ENCODE measurements at regions not wholly inside any gene's neighbourhood (a gene's known extent, or its start where the extent isn't known, plus 50 kb on each side); places are given as distances from the start of the nearest gene placed in this dataset.
A peak's percentile ranks its signal among the peaks of the same experiment; 100 is the strongest.

DNA sequence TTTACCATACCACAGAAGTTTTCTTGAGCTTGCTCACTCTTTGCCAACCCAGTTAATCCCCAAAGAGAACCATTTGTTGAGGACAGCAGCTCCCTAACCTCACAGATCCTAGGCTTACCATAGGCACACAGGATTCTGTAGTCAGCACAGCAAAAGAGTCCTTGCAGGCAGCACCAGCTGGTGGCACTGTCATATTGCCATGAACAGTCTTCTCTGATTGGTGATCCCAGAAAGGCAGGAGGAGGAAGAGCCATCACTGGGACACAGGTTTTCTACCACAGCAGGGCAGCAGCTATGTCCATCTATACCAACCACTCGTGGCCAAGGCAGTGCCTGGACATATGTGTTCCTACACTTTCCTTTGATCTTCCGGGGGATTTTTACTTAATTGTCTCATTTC, 297.1 kb upstream of the CD180 start:
- Histone ChIP-seq H3K36me3 (ENCODE audit: control insufficient read depth in 2 of 2, extremely low read depth in 1 of 2, insufficient read depth in 2 of 2, low read length in 2 of 2) (no peaks in the 10 kb centered on the region), H3K4me1 (ENCODE audit: control insufficient read depth, extremely low read depth, insufficient read depth, low read length) (no peaks in the 10 kb centered on the region), H3K27me3 (ENCODE audit: control insufficient read depth, extremely low read depth, insufficient read depth, low read length) (no peaks in the 10 kb centered on the region), H3K9ac (ENCODE audit: control insufficient read depth, extremely low read depth, insufficient read depth, low read length) (no peak overlapping the region), H3K9me3 (ENCODE audit: control insufficient read depth, low read depth, low read length) (no peaks in the 10 kb centered on the region), H3K4me3 (ENCODE audit: control insufficient read depth in 2 of 3, extremely low read depth in 1 of 3, insufficient read depth in 2 of 3, low read depth in 1 of 3, low read length in 3 of 3) (no peak overlapping the region), H3K27ac (ENCODE audit: control insufficient read depth, insufficient read depth, low read length) (no peak overlapping the region), H4K20me1 (ENCODE audit: control insufficient read depth, extremely low read depth, insufficient read depth, low read length) (no peaks in the 10 kb centered on the region), H3K9me1 (ENCODE audit: control insufficient read depth, extremely low read depth, insufficient read depth, low read length) (no peaks in the 10 kb centered on the region), H3K4me2 (ENCODE audit: control insufficient read depth, extremely low read depth, insufficient read depth, low read depth, low read length) (no peak overlapping the region), H3K79me2 (ENCODE audit: control insufficient read depth, insufficient read depth, low read length) (no peaks in the 10 kb centered on the region), H2AFZ (ENCODE audit: control insufficient read depth, low read length) (no peak overlapping the region)
- DNase-seq (ENCODE audit: low read depth, low spot score) (no peak), FAIRE-seq (peak; percentile 62)
- no peak for TF ChIP-seq EZH2 (IDR thresholded peaks at IDR 0.05; ENCODE audit: low read length)
- TF ChIP-seq, protein P1, sequence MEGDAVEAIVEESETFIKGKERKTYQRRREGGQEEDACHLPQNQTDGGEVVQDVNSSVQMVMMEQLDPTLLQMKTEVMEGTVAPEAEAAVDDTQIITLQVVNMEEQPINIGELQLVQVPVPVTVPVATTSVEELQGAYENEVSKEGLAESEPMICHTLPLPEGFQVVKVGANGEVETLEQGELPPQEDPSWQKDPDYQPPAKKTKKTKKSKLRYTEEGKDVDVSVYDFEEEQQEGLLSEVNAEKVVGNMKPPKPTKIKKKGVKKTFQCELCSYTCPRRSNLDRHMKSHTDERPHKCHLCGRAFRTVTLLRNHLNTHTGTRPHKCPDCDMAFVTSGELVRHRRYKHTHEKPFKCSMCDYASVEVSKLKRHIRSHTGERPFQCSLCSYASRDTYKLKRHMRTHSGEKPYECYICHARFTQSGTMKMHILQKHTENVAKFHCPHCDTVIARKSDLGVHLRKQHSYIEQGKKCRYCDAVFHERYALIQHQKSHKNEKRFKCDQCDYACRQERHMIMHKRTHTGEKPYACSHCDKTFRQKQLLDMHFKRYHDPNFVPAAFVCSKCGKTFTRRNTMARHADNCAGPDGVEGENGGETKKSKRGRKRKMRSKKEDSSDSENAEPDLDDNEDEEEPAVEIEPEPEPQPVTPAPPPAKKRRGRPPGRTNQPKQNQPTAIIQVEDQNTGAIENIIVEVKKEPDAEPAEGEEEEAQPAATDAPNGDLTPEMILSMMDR (optimal IDR thresholded peaks at IDR 0.05 in 1 of 3, IDR thresholded peaks at IDR 0.05 in 1 of 3, conservative IDR thresholded peaks at IDR 0.05 in 1 of 3; ENCODE audit: extremely low read depth in 1 of 3, insufficient read depth in 2 of 3, low read length in 3 of 3): peak in 2 of 3 experiments; percentile 36 to 64
- dilution Hi-C loops (cut with MboI; ENCODE audit: extremely low pct_ligation_motif_present, low sequenced_read_pairs): no loop called here

DNA sequence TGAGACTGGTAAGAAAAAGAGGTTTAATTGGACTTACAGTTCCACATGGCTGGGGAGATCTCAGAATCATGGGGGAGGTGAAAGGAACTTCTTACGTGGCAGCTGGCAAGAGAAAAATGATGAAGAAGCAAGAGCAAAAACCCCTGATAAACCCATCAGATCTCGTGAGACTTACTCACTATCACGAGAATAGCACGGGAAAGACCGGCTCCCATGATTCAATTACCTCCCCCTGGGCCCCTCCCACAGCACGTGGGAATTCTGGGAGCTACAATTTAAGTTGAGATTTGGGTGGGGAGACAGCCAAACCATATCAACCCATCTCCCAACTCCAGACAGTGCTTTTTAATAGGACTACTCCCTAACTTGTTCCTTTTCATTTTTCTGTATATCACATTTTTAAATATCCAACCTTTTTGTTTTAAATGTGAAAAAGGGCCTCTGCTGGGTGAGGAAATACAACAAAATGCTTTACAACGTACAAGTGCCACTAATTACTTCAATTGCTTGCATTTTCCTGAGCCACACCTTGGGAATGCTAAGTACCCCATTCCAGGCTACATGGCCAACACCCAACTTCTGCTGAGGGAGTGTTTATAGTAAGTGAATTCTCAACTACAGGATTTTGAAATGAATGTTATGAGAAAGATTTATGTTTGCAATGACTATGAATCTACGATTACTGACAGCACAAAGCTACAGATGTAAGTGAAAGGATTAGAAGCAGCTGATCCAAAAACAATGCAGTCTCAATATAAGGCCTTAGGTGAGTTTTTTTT, 294.1 kb upstream of the CD180 start:
- Histone ChIP-seq H3K79me2 (ENCODE audit: control insufficient read depth, insufficient read depth, low read length) (no peaks in the 10 kb centered on the region), H2AFZ (ENCODE audit: control insufficient read depth, low read length) (peak overlapping the region; percentile 12), H3K9me1 (ENCODE audit: control insufficient read depth, extremely low read depth, insufficient read depth, low read length) (no peaks in the 10 kb centered on the region), H3K36me3 (ENCODE audit: control insufficient read depth in 2 of 2, extremely low read depth in 1 of 2, insufficient read depth in 2 of 2, low read length in 2 of 2) (no peaks in the 10 kb centered on the region), H3K4me1 (ENCODE audit: control insufficient read depth, extremely low read depth, insufficient read depth, low read length) (no peaks in the 10 kb centered on the region), H3K27ac (ENCODE audit: control insufficient read depth, insufficient read depth, low read length) (no peak overlapping the region), H3K4me3 (ENCODE audit: control insufficient read depth in 2 of 3, extremely low read depth in 1 of 3, insufficient read depth in 2 of 3, low read depth in 1 of 3, low read length in 3 of 3) (no peak overlapping the region), H3K9ac (ENCODE audit: control insufficient read depth, extremely low read depth, insufficient read depth, low read length) (no peak overlapping the region), H3K4me2 (ENCODE audit: control insufficient read depth, extremely low read depth, insufficient read depth, low read depth, low read length) (no peak overlapping the region), H4K20me1 (ENCODE audit: control insufficient read depth, extremely low read depth, insufficient read depth, low read length) (no peaks in the 10 kb centered on the region), H3K27me3 (ENCODE audit: control insufficient read depth, extremely low read depth, insufficient read depth, low read length) (no peaks in the 10 kb centered on the region), H3K9me3 (ENCODE audit: control insufficient read depth, low read depth, low read length) (no peaks in the 10 kb centered on the region)
- dilution Hi-C loops (cut with MboI; ENCODE audit: extremely low pct_ligation_motif_present, low sequenced_read_pairs): no loop called here
- DNase-seq (ENCODE audit: low read depth, low spot score): no peak
- FAIRE-seq: no peak
- TF ChIP-seq, protein P1 (optimal IDR thresholded peaks at IDR 0.05 in 1 of 3, IDR thresholded peaks at IDR 0.05 in 1 of 3, conservative IDR thresholded peaks at IDR 0.05 in 1 of 3; ENCODE audit: extremely low read depth in 1 of 3, insufficient read depth in 2 of 3, low read length in 3 of 3): no peak
- TF ChIP-seq EZH2 (IDR thresholded peaks at IDR 0.05; ENCODE audit: low read length): no peak
